Spleen (tissue), 11 donors: ENCODE measurements at regions not wholly inside any gene's neighbourhood (a gene's known extent, or its start where the extent isn't known, plus 50 kb on each side); places are given as distances from the start of the nearest gene placed in this dataset.

Experiments
- DNase-seq: peaks from one replicate; pipeline ENCODE4 v3.0.0-alpha.2; 2020
- H3K27ac ChIP-seq, 8 donors: fragments of 200-600 bp; sonication (generic) in 7 of 8; 1 replicate in 4 of 8; 2 replicates in 4 of 8; pipeline versions ENCODE4 v1.5.0 to v1.8.0; 2016 to 2021; ENCODE audit warnings: inconsistent platforms in 4 of 8, mild to moderate bottlenecking in 4 of 8, moderate library complexity in 1 of 8
- H3K27me3 ChIP-seq, 7 donors: fragments of 200-600 bp; sonication (generic) in 6 of 7; replicated peaks in 1 of 7; 1 replicate in 4 of 7; 2 replicates in 3 of 7; pipeline versions ENCODE4 v1.5.0 to v1.8.0; 2016 to 2021; ENCODE audit warnings: inconsistent platforms in 3 of 7, mild to moderate bottlenecking in 1 of 7
- H3K36me3 ChIP-seq, 6 donors: fragments of 200-600 bp; sonication (generic) in 5 of 6; 1 replicate in 4 of 6; 2 replicates in 2 of 6; pipeline versions ENCODE4 v1.5.0 to v1.8.0; 2016 to 2021; ENCODE audit warnings: inconsistent platforms in 2 of 6
- H3K4me1 ChIP-seq, 6 donors: fragments of 200-600 bp; sonication (generic) in 5 of 6; 1 replicate in 3 of 6; 2 replicates in 3 of 6; pipeline versions ENCODE4 v1.5.0 to v1.8.0; 2016 to 2021; ENCODE audit warnings: inconsistent platforms in 3 of 6
- H3K4me3 ChIP-seq, 8 donors: fragments of 200-600 bp; sonication (generic) in 7 of 8; 1 replicate in 4 of 8; 2 replicates in 4 of 8; pipeline versions ENCODE4 v1.5.0 to v1.8.0; 2016 to 2021; ENCODE audit warnings: inconsistent platforms in 4 of 8, mild to moderate bottlenecking in 4 of 8, moderate library complexity in 2 of 8
- H3K9me3 ChIP-seq, 8 donors: fragments of 200-600 bp; sonication (generic) in 7 of 8; 1 replicate in 4 of 8; 2 replicates in 4 of 8; pipeline versions ENCODE4 v1.5.0 to v1.8.0; 2016 to 2021; ENCODE audit warnings: inconsistent platforms in 4 of 8
- POLR2A ChIP-seq, 3 donors: fragments of 450-650 bp; IDR thresholded peaks; one replicate each; pipeline ENCODE4 v1.5.1; 2017; ENCODE audit warnings: antibody characterized with exemption in 3 of 3, mild to moderate bottlenecking in 1 of 3
- POLR2AphosphoS5 ChIP-seq, 3 donors: sonication (generic); formaldehyde crosslinking; IDR thresholded peaks; one replicate each; pipeline ENCODE4 v1.5.1; 2017; ENCODE audit warnings: antibody characterized with exemption in 3 of 3
- WGBS, 5 donors: extraction: QIAGEN DNeasy Blood & Tissue Kit in 3 of 5; methylation state at CpG; one replicate each; pipeline versions ENCODE4 v1.1.5 to v1.1.7; 2013 to 2018; 5-methylcytosine and 5-hydroxymethylcytosine counted together
- intact Hi-C: fragments of 100-400 bp; cut with DNase I; formaldehyde crosslinking; loops from one replicate; pipeline ENCODE4 v1.15.0; 2023; ENCODE audit warnings: low total_unique reads
- TF ChIP-seq, protein P1 (sequence below), 11 experiments: fragments of 200-600 bp in 7 of 11; fragments of 450-650 bp in 4 of 11; sonication (generic) in 4 of 11; IDR thresholded peaks in 8 of 11; conservative IDR thresholded peaks in 3 of 11; 1 replicate in 7 of 11; 2 replicates in 4 of 11; pipeline versions ENCODE4 v1.4.0 to v1.8.0; 2016 to 2021; ENCODE audit warnings: antibody characterized with exemption in 11 of 11, inconsistent platforms in 4 of 11, mild to moderate bottlenecking in 1 of 11
- donor health status: healthy with polysubstance abuse.
- donor health status: DM: no; HTN: no; CAD: no; lungs with moderate emphysema.
- donor health status: DM: no; HTN: no; CAD: no.
- donor health status: Bipolar disorder and iron deficiency.
- donor health status: healthy.
- donor health status: DM: no; HTN: no; CAD: no.
- donor health status: DM: yes; HTN: yes; CAD: no.

DNA sequence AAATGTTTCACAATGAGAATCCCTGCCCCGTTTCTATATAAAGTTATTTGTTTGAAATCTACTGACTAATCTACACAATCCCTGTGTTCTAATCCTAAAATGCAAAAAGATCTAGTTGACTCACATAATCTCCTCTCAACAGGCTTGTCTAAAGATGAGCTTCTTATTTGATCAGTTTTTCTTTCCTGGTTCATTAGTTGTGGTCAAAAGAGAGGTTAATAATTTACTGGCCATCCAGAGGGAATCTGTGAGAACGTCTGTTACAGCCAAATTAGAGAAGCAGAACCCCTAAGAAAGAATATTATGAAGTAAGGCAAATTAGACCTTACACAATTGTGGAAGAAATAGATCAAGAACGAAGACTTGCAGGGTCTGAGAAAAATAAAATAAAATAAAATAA, 173.7 kb upstream of the ANO3 start:
- intact Hi-C loops, result no loop called here
- H3K36me3 ChIP-seq, result no peaks in the 10 kb centered on the region
- no peak for TF ChIP-seq POLR2A (IDR thresholded peaks at IDR 0.05)
- no peak for TF ChIP-seq POLR2AphosphoS5 (IDR thresholded peaks at IDR 0.05)
- TF ChIP-seq, protein P1, sequence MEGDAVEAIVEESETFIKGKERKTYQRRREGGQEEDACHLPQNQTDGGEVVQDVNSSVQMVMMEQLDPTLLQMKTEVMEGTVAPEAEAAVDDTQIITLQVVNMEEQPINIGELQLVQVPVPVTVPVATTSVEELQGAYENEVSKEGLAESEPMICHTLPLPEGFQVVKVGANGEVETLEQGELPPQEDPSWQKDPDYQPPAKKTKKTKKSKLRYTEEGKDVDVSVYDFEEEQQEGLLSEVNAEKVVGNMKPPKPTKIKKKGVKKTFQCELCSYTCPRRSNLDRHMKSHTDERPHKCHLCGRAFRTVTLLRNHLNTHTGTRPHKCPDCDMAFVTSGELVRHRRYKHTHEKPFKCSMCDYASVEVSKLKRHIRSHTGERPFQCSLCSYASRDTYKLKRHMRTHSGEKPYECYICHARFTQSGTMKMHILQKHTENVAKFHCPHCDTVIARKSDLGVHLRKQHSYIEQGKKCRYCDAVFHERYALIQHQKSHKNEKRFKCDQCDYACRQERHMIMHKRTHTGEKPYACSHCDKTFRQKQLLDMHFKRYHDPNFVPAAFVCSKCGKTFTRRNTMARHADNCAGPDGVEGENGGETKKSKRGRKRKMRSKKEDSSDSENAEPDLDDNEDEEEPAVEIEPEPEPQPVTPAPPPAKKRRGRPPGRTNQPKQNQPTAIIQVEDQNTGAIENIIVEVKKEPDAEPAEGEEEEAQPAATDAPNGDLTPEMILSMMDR (IDR thresholded peaks at IDR 0.05 in 8 of 11, conservative IDR thresholded peaks at IDR 0.05 in 3 of 11), result no peak

DNA sequence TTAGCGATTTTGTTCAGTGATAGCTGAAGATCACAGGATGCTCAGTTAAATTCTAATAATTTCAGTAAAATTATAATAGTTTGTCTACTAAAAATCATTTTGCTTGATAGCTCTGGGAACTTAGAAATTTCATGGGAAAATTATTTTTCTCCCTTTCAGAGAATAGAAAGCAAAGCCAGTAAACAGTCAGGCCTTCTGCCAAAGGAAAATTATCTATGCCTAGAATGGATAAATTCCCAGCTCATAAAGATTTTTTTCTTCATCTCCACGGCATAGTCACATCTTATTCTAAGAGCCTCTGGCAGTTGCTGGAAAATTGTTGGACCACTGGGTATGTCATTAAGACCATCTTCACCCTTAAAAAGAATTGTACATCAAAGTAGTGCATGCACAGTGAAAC, 169.6 kb upstream of the ANO3 start:
- intact Hi-C loops, result no loop called here
- TF ChIP-seq POLR2A (IDR thresholded peaks at IDR 0.05) (no peak), POLR2AphosphoS5 (IDR thresholded peaks at IDR 0.05) (no peak)
- TF ChIP-seq, protein P1 (IDR thresholded peaks at IDR 0.05 in 8 of 11, conservative IDR thresholded peaks at IDR 0.05 in 3 of 11), result no peak
- Histone ChIP-seq H3K27ac (no peak overlapping the region), H3K4me3 (no peak overlapping the region), H3K27me3 (no peaks in the 10 kb centered on the region), H3K4me1 (no peaks in the 10 kb centered on the region), H3K9me3 (no peaks in the 10 kb centered on the region), H3K36me3 (no peaks in the 10 kb centered on the region)
- DNase-seq, result no peak
- WGBS, 5 donors, result 75 to 89% (median 83%) methylated on average over 2 of the region's 2 CpGs

More for the DNA sequence above, 173.7 kb upstream of the ANO3 start:
- no peak for DNase-seq
- Histone ChIP-seq H3K27me3 (no peaks in the 10 kb centered on the region), H3K4me3 (no peak overlapping the region), H3K27ac (no peak overlapping the region), H3K4me1 (no peaks in the 10 kb centered on the region), H3K9me3 (no peaks in the 10 kb centered on the region)
- 56 to 75% (median 58%) methylated on average over 3 of the region's 3 CpGs for WGBS, 5 donors

DNA sequence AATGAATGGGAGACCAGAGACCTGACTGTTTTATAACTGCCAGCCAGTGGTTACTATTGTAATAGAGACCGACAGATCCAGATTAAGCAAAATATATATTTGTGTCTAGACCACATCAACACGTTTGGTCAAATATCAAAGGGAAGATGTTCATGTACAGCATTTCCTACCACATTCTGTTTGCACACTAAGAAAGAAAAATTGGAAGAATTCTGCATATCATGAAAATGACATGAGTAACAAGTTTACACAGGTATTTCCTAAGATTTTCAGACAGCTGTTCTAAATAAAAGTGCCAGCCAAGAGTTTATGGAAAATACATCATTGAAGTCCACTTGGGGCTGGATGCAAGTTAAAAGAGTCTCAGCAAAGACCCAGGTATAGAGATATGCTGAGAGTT, 145.5 kb upstream of the ANO3 start:
- Histone ChIP-seq H3K27me3 (no peaks in the 10 kb centered on the region), H3K9me3 (no peaks in the 10 kb centered on the region), H3K36me3 (no peaks in the 10 kb centered on the region), H3K27ac (no peak overlapping the region), H3K4me3 (no peak overlapping the region), H3K4me1 (no peaks in the 10 kb centered on the region)
- intact Hi-C loops, result no loop called here
- 71 to 80% (median 78%) methylated on average over 2 of the region's 2 CpGs for WGBS, 5 donors
- TF ChIP-seq, protein P1 (IDR thresholded peaks at IDR 0.05 in 8 of 11, conservative IDR thresholded peaks at IDR 0.05 in 3 of 11), result no peak
- TF ChIP-seq POLR2AphosphoS5 (IDR thresholded peaks at IDR 0.05) (no peak), POLR2A (IDR thresholded peaks at IDR 0.05) (no peak)
- DNase-seq, result no peak

DNA sequence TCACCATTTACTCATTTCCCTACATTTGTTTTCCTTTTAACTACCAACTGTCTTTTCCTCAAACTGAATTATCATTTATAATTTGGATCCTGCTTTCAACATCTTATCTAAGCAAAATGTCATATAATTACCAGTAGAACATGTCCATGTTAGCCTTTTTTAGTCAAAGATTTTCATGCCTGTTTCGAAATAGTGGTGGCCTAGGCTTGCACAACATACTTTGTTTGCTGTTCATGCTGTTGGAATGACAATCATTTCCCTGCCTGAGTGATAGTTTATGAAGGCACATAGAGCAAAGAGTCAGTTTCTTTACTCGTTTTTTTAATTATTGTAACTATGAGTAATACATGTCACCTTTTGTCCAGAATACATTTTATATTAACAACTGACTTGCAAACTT, 144.3 kb upstream of the ANO3 start:
- Histone ChIP-seq H3K9me3 (no peaks in the 10 kb centered on the region), H3K36me3 (no peaks in the 10 kb centered on the region), H3K4me1 (no peaks in the 10 kb centered on the region), H3K27me3 (no peaks in the 10 kb centered on the region), H3K27ac (peak overlapping the region in 2 of 8 donors; percentile 1 to 34), H3K4me3 (no peak overlapping the region)
- no peak for TF ChIP-seq POLR2A (IDR thresholded peaks at IDR 0.05)
- no peak for TF ChIP-seq POLR2AphosphoS5 (IDR thresholded peaks at IDR 0.05)
- TF ChIP-seq, protein P1 (IDR thresholded peaks at IDR 0.05 in 8 of 11, conservative IDR thresholded peaks at IDR 0.05 in 3 of 11), result no peak
- intact Hi-C loops, result no loop called here
- no peak for DNase-seq
- 28 to 56% (median 35%) methylated on average over 2 of the region's 2 CpGs for WGBS, 5 donors
